ENCODE measurements at regions not wholly inside any gene's neighbourhood (a gene's known extent, or its start where the extent isn't known, plus 50 kb on each side); places are given as distances from the start of the nearest gene placed in this dataset.

GRCh38 chr3:66761093-66761780 lies 236.9 kb upstream of the KBTBD8 start:
- no peak for TF ChIP-seq CTCF (IDR thresholded peaks at IDR 0.05; ENCODE audit: insufficient read depth, low read length, poor library complexity, severe bottlenecking)
- TF ChIP-seq EZH2phosphoT487 (conservative IDR thresholded peaks at IDR 0.05; ENCODE audit: low read length): no peak

Data from SU-DHL-6 (cell line).